ENCODE measurements at regions not wholly inside any gene's neighbourhood (a gene's known extent, or its start where the extent isn't known, plus 50 kb on each side); places are given as distances from the start of the nearest gene placed in this dataset.

DNA sequence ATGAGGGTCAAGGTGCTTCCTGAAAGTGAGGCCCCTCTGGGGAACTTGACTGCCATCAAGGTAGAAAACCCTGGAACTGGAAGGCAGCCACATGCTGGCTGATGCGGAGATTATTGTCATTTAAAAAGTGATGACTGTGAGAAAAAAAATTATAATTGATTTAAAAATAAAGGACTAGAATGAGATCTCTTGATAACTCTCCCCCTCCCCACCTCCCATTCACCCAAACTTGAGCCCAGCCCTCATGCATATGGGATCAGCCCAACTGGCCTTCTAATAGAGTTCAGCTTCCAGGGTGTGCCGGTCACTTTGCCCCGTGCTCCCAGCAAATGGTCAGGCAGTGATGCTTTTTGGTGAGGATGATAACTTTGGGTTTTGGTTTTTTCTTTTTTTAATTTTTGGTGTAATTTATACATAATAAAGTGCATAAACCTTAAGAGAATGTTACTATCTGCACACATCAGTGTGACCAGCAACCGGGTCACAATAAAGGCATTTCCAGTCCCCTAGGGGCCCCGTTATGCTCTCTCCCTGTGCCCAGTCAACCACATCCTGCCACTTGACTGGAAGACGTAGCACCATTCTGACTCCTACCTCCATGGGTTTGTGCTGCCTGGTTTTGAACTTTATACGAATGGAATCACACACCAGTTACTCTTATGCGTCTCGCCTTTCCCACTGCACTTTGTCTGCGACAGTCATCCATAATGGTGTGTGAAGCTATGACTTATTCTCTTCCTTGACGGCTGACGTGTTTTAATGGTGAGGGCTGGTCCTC, 187.9 kb downstream of the USP12 start:
- Histone ChIP-seq H3K4me3 (no peak overlapping the region), H3K4me1 (peaks cover 0 to 24% (median 4%) of the 10 kb centered on the region in 6 donors), H3K27ac (peak overlapping the region in 5 of 8 donors; percentile 25 to 59 (median 39)), H3K27me3 (replicated peaks in 1 of 7) (peaks cover 0 to 16% (median 0%) of the 10 kb centered on the region in 7 donors), H3K36me3 (no peaks in the 10 kb centered on the region), H3K9me3 (no peaks in the 10 kb centered on the region)
- DNase-seq, result no peak
- intact Hi-C loops (cut with DNase I; ENCODE audit: low total_unique reads), result loop anchor here (2.0 to 10.0 kb wide), 3 partner anchors 291 to 841 kb away; partner anchors contain the start of gene RASL11A
- WGBS, 5 donors, result 60 to 66% (median 61%) methylated on average over 12 of the region's 12 CpGs
- TF ChIP-seq POLR2A (IDR thresholded peaks at IDR 0.05) (no peak), POLR2AphosphoS5 (IDR thresholded peaks at IDR 0.05) (no peak)
- TF ChIP-seq, protein P1, sequence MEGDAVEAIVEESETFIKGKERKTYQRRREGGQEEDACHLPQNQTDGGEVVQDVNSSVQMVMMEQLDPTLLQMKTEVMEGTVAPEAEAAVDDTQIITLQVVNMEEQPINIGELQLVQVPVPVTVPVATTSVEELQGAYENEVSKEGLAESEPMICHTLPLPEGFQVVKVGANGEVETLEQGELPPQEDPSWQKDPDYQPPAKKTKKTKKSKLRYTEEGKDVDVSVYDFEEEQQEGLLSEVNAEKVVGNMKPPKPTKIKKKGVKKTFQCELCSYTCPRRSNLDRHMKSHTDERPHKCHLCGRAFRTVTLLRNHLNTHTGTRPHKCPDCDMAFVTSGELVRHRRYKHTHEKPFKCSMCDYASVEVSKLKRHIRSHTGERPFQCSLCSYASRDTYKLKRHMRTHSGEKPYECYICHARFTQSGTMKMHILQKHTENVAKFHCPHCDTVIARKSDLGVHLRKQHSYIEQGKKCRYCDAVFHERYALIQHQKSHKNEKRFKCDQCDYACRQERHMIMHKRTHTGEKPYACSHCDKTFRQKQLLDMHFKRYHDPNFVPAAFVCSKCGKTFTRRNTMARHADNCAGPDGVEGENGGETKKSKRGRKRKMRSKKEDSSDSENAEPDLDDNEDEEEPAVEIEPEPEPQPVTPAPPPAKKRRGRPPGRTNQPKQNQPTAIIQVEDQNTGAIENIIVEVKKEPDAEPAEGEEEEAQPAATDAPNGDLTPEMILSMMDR (IDR thresholded peaks at IDR 0.05 in 8 of 11, conservative IDR thresholded peaks at IDR 0.05 in 3 of 11), result no peak

DNA sequence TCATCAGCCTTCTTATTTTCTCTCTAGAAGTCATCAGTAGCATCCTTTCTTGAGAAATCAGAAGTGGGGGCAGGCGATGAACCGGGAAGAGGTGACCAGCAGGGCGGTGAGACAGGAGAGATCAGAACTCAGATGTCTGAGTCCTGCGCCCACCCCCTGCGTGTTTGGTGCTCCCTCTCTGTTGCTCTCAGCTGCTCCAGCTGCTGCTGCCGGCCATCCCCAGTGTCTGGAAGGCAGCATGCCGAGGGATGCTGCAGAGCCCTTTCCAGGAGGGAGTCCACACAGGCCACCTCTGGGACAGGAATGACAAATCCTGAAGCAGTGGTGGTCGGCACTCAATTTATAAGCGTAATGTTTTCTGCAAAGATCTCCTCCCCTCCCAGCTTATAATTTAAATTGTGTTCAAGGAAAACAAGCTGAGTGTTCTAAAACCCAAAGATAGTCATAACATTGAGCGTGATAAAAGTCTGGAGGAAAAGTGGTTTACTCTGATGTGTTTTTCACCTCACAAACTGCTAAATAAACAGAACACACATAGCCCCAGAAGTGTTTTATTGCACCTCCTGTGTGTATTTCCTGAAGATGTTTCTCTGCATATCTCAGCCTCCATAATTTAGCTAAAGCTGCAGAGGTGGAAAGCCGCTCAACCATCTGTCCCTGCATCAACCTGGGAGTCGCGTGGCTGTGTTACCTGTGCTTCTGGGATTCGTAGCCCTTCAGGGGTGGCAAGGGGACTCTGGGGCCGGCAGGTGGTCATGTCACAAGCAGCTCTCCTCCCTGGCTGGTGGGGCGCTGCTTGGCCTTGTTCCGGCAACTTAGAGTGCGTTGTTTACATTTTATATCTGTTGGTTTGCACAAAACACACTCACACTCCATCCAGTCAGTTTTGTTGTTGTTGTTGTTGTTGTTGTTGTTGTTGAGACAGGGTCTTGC, 191.2 kb downstream of the USP12 start:
- no peak for DNase-seq
- H3K4me3 ChIP-seq, result no peak overlapping the region
- 79 to 87% (median 84%) methylated on average over 18 of the region's 18 CpGs for WGBS, 5 donors
- H3K36me3 ChIP-seq, result no peaks in the 10 kb centered on the region
- intact Hi-C loops (cut with DNase I; ENCODE audit: low total_unique reads), result loop anchor here (10.0 kb wide), 2 partner anchors 294 to 844 kb away; partner anchors contain the start of gene RASL11A
- no peak overlapping the region for H3K27ac ChIP-seq
- H3K9me3 ChIP-seq, result no peaks in the 10 kb centered on the region
- peaks cover 0 to 16% (median 2%) of the 10 kb centered on the region in 6 donors for H3K4me1 ChIP-seq
- peaks cover 0 to 16% (median 0%) of the 10 kb centered on the region in 7 donors for H3K27me3 ChIP-seq (replicated peaks in 1 of 7)
- TF ChIP-seq, protein P1 (IDR thresholded peaks at IDR 0.05 in 8 of 11, conservative IDR thresholded peaks at IDR 0.05 in 3 of 11), result no peak
- TF ChIP-seq POLR2AphosphoS5 (IDR thresholded peaks at IDR 0.05), result no peak
- no peak for TF ChIP-seq POLR2A (IDR thresholded peaks at IDR 0.05)

DNA sequence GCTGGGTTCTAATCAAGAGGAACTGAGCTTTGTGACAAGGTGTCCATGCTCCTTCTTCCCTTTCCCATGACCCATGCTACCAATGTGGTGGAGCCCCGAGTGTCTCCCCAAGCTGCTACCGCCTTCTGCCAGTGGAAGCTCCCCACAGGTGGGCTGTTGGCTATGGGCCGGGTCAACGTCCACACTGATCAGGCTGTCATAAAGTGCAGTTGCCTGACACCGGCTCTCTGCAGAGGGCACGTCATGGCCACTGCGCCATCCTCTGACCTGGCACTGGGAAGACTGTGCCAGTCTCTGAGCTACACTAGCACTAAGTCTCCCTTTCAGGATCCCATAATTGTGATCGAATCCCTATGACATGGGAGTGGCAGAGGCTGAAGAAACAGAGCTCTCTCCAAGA, 192.3 kb downstream of the USP12 start:
- Histone ChIP-seq H3K27me3 (replicated peaks in 1 of 7) (peaks cover 0 to 10% (median 0%) of the 10 kb centered on the region in 7 donors), H3K36me3 (no peaks in the 10 kb centered on the region), H3K27ac (no peak overlapping the region), H3K4me1 (peaks cover 0 to 11% (median 0%) of the 10 kb centered on the region in 6 donors), H3K9me3 (no peaks in the 10 kb centered on the region), H3K4me3 (no peak overlapping the region)
- intact Hi-C loops (cut with DNase I; ENCODE audit: low total_unique reads), result no loop called here
- TF ChIP-seq, protein P1 (IDR thresholded peaks at IDR 0.05 in 8 of 11, conservative IDR thresholded peaks at IDR 0.05 in 3 of 11), result no peak
- no peak for TF ChIP-seq POLR2A (IDR thresholded peaks at IDR 0.05)
- DNase-seq, result peak; percentile 62
- 73 to 89% (median 82%) methylated on average over 4 to 8 of the region's 8 CpGs for WGBS, 5 donors
